Testis (tissue), 2 donors: ENCODE measurements at regions not wholly inside any gene's neighbourhood (a gene's known extent, or its start where the extent isn't known, plus 50 kb on each side); places are given as distances from the start of the nearest gene placed in this dataset.

Source experiments
- CTCF ChIP-seq, 3 experiments: fragments of 450-650 bp in 2 of 3; fragments of 200-600 bp in 1 of 3; sonication (generic) in 1 of 3; IDR thresholded peaks; one replicate each; pipeline ENCODE4 v1.5.1; 2016 to 2019; ENCODE audit warnings: antibody characterized with exemption in 3 of 3, mild to moderate bottlenecking in 2 of 3, moderate library complexity in 1 of 3
- POLR2A ChIP-seq: fragments of 450-650 bp; IDR thresholded peaks from one replicate; pipeline ENCODE4 v1.6.1; 2017; ENCODE audit warnings: antibody characterized with exemption, mild to moderate bottlenecking, moderate library complexity

GRCh38 chr20:11124849-11125505, 451.2 kb upstream of the JAG1 start:
- TF ChIP-seq POLR2A (no peak), CTCF (IDR thresholded peaks at IDR 0.05) (no peak)
